ENCODE measurements at regions not wholly inside any gene's neighbourhood (a gene's known extent, or its start where the extent isn't known, plus 50 kb on each side); places are given as distances from the start of the nearest gene placed in this dataset.

DNA sequence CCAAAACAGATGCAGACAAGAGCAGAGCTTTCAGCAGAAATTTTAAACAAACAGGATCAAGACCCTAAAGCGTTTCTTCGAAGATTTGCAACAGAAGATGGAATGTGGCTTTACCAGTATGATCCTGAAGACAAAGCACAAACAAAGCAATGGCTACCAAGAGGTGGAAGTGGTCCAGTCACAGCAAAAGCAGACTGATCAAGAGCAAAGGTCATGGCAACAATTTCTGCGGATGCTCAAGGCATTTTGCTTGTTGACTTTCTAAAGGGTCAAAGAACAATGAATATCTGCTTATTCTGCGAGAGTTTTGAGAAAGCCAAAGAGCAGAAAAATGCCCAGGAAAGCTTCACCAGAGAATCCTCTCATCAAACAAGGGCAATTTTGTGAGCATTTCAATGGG lies 130.4 kb downstream of the MBL2 start:
- no peak for DNase-seq (ENCODE audit: low spot score)
- Mint-ChIP-seq H3K9me3 (no peaks in the 10 kb centered on the region), H3K27me3 (ENCODE audit: insufficient read depth) (no peaks in the 10 kb centered on the region), H3K36me3 (ENCODE audit: low read depth) (no peaks in the 10 kb centered on the region), H3K4me3 (no peak overlapping the region), H3K27ac (no peak overlapping the region), H3K4me1 (ENCODE audit: low read depth) (no peaks in the 10 kb centered on the region)
- intact Hi-C loops (cut with micrococcal nuclease): no loop called here

DNA sequence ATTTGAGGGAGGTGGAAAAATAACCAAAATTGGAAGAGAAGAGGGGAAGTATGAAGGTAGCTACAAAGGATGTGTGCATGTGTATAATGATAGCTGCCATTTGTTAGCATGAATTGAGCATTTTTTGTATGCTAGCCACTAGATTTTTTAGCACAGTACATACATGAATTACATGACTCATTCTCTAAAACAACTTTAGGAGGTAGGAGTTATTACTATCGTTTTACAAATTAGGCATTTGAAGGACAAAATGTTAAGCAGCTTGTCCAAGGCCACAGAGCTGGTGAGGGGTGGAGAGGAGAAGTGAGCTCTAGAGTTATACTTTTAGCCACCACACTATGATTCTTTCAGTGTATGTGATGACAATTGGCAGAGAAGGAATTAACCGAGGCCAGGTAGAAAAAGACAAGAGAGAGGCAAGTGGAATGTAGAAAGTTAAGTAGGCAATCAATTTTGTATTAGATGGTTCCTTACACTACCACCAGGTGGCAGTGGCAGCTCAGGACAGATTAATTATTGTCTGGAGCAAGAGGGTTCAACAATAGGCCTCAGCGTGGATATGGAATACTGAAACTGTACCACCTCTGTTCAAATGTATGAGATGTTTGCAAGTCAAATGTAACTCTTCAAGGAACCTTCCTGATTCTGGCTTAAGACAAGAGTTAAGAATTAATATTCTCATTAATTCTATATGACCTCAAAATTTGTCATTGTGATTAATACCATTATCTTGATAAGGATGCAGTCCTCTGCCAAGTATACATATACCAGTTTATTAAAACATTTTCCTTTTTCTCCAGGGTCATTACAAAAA lies 128.0 kb downstream of the MBL2 start:
- no peak overlapping the region for H3K27ac Mint-ChIP-seq
- intact Hi-C loops (cut with micrococcal nuclease): loop anchor here (1.0 kb wide), 2 partner anchors 85 to 136 kb away; no protein-coding TSS in a partner anchor
- H3K4me3 Mint-ChIP-seq: no peak overlapping the region
- DNase-seq (ENCODE audit: low spot score): no peak
- no peaks in the 10 kb centered on the region for H3K27me3 Mint-ChIP-seq (ENCODE audit: insufficient read depth)
- H3K9me3 Mint-ChIP-seq: no peaks in the 10 kb centered on the region
- H3K36me3 Mint-ChIP-seq (ENCODE audit: low read depth): no peaks in the 10 kb centered on the region
- no peaks in the 10 kb centered on the region for H3K4me1 Mint-ChIP-seq (ENCODE audit: low read depth)

DNA sequence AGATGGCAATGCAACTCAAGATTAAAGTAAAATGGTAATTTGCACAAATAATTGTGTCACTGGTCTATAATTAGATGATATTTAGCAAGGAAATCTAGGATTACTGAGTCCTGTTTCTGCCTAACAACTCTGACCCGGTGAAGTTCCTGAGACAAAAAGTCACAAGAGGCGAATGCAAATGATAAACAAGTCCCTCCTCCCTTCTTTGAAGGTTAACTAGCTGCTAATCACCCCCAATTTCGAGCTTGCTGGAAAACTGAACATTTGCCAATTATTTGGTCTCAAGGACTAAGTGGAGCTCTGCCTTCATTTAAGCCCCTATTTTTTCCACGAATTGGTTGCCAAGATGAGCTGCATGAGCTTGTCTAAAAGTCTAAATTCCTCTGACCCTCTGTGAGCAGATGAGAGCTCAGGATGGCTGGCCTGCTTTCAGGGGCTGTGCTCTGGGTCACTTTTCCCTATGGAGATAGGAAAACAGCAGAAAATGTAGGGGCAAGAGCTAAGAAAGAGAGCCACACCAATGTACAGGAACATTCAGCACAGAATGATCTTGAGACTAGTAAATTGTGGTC lies 127.3 kb downstream of the MBL2 start:
- intact Hi-C loops (cut with micrococcal nuclease): no loop called here
- H3K4me1 Mint-ChIP-seq (ENCODE audit: low read depth): no peaks in the 10 kb centered on the region

DNA sequence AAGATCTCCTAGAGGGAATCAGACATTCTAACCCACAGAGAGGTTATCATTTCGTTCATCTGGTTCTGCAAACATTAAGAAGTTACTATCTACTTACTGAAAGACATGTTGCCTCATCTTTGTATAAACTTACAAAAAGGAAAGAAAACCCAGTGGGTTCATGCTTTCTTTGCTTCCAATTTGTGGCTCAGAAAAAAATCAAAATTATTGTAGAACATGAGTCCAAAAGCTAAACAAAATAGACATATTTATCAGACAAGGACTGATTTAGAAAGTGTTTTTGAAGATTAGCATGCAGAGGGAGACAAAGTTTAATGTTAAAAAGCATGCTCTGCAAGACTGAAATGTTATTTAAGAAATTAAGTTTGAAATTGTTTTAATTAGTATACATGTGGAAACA lies 123.1 kb downstream of the MBL2 start:
- Mint-ChIP-seq H3K36me3 (ENCODE audit: low read depth) (no peaks in the 10 kb centered on the region), H3K27me3 (ENCODE audit: insufficient read depth) (no peaks in the 10 kb centered on the region), H3K9me3 (no peaks in the 10 kb centered on the region), H3K4me3 (no peak overlapping the region), H3K4me1 (ENCODE audit: low read depth) (no peaks in the 10 kb centered on the region), H3K27ac (no peak overlapping the region)
- no peak for DNase-seq (ENCODE audit: low spot score)
- intact Hi-C loops (cut with micrococcal nuclease): no loop called here

More for the DNA sequence above, 127.3 kb downstream of the MBL2 start:
- no peaks in the 10 kb centered on the region for H3K36me3 Mint-ChIP-seq (ENCODE audit: low read depth)
- H3K27ac Mint-ChIP-seq: no peak overlapping the region
- no peaks in the 10 kb centered on the region for H3K9me3 Mint-ChIP-seq
- no peak overlapping the region for H3K4me3 Mint-ChIP-seq
- no peak for DNase-seq (ENCODE audit: low spot score)
- no peaks in the 10 kb centered on the region for H3K27me3 Mint-ChIP-seq (ENCODE audit: insufficient read depth)

DNA sequence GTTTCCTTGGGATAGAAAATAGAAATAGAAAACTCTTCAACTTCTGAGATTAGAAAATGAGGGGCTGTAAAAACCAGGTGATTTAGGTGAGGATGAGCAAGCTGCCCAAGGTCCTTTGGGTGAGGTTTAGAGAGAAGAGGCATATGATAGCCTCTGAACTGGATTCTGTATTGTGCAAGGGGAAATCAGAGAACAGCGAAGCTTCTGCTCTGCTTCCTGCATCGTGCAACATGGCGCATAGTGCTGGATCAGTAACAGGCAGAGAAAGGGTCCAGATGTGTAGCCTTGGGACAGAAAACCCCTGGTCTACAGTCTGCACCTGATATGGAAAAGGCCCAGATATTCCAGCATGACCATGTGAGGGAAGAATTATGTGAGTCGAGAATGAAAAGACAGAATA lies 121.7 kb downstream of the MBL2 start:
- Mint-ChIP-seq H3K27ac (no peak overlapping the region), H3K27me3 (ENCODE audit: insufficient read depth) (no peaks in the 10 kb centered on the region), H3K36me3 (ENCODE audit: low read depth) (no peaks in the 10 kb centered on the region), H3K4me1 (ENCODE audit: low read depth) (no peaks in the 10 kb centered on the region), H3K9me3 (no peaks in the 10 kb centered on the region), H3K4me3 (no peak overlapping the region)
- intact Hi-C loops (cut with micrococcal nuclease): no loop called here
- DNase-seq (ENCODE audit: low spot score): no peak

DNA sequence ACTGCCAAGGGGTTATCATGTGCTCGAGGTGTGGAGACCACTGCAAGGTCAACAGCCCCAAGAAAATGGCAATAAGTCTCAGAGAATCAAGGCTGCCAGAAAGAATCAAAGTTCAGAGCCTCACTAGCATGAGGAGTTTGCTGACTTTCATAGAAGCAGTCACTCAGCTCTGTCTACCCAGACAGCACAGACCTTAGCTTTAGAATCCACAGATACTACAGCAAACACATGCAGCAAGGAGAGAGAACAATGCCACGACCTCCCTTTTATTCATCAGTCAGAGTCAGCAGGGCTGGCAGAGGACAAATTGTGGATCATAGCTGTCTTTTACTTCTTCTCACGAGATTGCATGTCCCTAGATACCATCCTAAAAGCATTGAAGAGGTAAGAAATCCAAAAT lies 121.3 kb downstream of the MBL2 start:
- H3K4me3 Mint-ChIP-seq: no peak overlapping the region
- no peaks in the 10 kb centered on the region for H3K27me3 Mint-ChIP-seq (ENCODE audit: insufficient read depth)
- intact Hi-C loops (cut with micrococcal nuclease): no loop called here
- no peak for DNase-seq (ENCODE audit: low spot score)
- H3K4me1 Mint-ChIP-seq (ENCODE audit: low read depth): no peaks in the 10 kb centered on the region
- H3K9me3 Mint-ChIP-seq: no peaks in the 10 kb centered on the region
- no peak overlapping the region for H3K27ac Mint-ChIP-seq
- no peaks in the 10 kb centered on the region for H3K36me3 Mint-ChIP-seq (ENCODE audit: low read depth)

DNA sequence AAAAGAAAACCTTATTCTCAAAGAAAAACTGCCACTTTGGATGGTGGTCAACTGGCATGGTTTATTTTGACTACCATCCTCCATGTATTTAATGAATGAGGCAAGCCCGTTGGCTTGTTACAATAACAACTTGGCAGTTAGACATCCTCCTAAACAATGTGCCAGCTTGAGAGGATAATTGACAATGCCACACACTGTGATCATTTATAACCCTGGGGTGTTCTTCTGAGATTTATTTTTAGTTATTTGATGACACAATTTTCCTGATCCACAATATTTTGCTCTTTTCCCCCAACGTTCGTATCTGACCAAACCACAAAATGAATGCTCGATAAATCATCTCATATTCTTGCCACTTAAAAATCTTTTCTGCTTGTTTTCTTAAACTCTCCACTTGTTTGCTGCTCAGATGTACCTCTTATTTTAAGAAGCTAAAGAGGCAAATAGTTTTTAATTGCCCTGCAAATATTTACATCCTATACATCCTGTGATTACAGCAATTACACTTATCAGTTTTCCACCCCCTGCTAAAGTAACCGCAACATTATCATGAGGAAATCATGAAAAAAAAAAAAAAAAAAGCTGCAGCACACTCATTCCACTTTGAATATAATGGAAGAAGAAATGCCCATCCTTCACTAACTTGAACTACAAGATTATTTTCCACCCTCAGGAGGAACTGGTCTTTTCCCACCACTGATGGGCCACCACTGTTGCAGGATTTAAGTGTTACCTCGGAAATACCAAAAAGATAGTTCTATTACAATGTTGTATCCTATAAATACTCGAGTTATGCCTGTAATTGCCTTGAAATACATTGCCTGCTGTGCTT lies 119.9 kb downstream of the MBL2 start:
- intact Hi-C loops (cut with micrococcal nuclease): no loop called here
- no peaks in the 10 kb centered on the region for H3K36me3 Mint-ChIP-seq (ENCODE audit: low read depth)
- H3K27me3 Mint-ChIP-seq (ENCODE audit: insufficient read depth): no peaks in the 10 kb centered on the region
- no peaks in the 10 kb centered on the region for H3K9me3 Mint-ChIP-seq
- H3K4me1 Mint-ChIP-seq (ENCODE audit: low read depth): no peaks in the 10 kb centered on the region
- DNase-seq (ENCODE audit: low spot score): no peak
- H3K4me3 Mint-ChIP-seq: no peak overlapping the region
- no peak overlapping the region for H3K27ac Mint-ChIP-seq

DNA sequence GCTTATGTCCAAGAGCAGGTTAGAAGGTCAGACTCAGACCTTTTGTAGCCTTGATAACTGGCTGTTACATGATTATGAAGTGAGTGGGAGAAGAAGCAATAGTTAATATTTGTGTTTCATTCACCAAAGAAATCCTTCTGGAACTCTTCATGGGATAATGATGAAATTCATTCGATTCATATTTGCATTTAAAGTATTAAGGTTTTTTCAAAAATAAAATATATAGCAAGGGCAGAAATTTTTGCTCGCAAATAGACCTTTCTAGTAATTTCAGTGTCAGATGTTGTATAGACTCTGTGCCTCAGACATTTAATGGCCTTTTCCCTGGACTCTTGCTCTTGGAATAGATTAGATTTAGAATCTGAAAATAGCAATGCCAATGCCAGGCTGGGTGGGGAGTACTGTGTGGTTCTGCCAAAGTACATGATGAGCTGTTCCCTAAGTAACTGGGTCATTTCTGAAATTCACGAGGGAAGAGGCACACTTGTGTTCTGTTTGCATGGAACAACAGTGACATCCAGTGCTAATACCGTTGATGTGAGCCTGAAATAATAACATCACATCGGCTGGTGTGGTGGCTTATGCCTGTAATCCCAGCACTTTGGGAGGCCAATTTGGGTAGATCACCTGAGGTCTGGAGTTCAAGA lies 119.2 kb downstream of the MBL2 start:
- no peaks in the 10 kb centered on the region for H3K36me3 Mint-ChIP-seq (ENCODE audit: low read depth)
- no peaks in the 10 kb centered on the region for H3K4me1 Mint-ChIP-seq (ENCODE audit: low read depth)
- DNase-seq (ENCODE audit: low spot score): no peak
- H3K27me3 Mint-ChIP-seq (ENCODE audit: insufficient read depth): no peaks in the 10 kb centered on the region
- intact Hi-C loops (cut with micrococcal nuclease): no loop called here
- no peak overlapping the region for H3K4me3 Mint-ChIP-seq
- H3K27ac Mint-ChIP-seq: no peak overlapping the region
- no peaks in the 10 kb centered on the region for H3K9me3 Mint-ChIP-seq

DNA sequence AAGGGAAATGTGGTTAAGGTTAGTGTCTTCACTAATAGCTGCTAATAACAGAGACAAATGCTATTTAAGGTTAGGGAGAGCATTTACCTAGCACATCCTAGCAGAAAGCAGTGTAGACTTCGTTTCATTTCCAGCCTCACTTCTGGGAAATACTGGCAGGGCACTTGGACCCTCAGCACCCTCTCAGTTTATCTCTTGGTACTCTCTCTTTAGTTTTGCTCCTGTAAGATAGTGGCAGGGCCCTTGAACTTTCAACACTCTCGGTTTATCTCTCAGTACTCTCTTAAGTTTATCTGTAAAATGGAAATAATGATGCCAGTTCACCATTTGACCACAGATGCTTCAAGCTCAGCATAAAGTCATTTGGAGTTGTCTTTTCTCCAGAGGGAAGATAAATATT lies 118.4 kb downstream of the MBL2 start:
- H3K27me3 Mint-ChIP-seq (ENCODE audit: insufficient read depth): no peaks in the 10 kb centered on the region
- intact Hi-C loops (cut with micrococcal nuclease): no loop called here
- H3K27ac Mint-ChIP-seq: no peak overlapping the region
- no peak overlapping the region for H3K4me3 Mint-ChIP-seq
- no peaks in the 10 kb centered on the region for H3K4me1 Mint-ChIP-seq (ENCODE audit: low read depth)
- peaks cover 3% of the 10 kb centered on the region for H3K9me3 Mint-ChIP-seq
- H3K36me3 Mint-ChIP-seq (ENCODE audit: low read depth): no peaks in the 10 kb centered on the region
- no peak for DNase-seq (ENCODE audit: low spot score)

DNA sequence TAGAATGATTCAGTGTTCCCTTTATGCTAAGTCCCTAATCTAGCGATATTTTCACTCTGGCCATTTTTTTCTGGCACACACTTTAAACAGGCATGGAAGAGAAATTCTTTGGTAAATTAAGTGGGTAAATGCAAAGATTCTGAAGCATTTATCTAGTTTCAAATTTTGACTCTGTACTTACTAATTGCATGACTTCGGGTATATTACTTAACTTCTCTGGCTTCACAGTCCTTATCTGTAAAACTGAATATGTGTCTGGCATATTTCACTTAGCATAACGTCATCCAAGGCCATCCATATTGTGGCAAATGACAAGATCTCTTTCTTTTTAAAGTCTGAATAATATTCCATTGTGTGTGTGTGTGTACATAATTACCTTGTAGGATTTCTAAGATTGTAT lies 114.5 kb downstream of the MBL2 start:
- no peaks in the 10 kb centered on the region for H3K36me3 Mint-ChIP-seq (ENCODE audit: low read depth)
- intact Hi-C loops (cut with micrococcal nuclease): no loop called here
- H3K4me3 Mint-ChIP-seq: no peak overlapping the region
- H3K4me1 Mint-ChIP-seq (ENCODE audit: low read depth): no peaks in the 10 kb centered on the region
- DNase-seq (ENCODE audit: low spot score): no peak
- no peak overlapping the region for H3K27ac Mint-ChIP-seq
- peaks cover 3% of the 10 kb centered on the region for H3K9me3 Mint-ChIP-seq
- H3K27me3 Mint-ChIP-seq (ENCODE audit: insufficient read depth): no peaks in the 10 kb centered on the region

DNA sequence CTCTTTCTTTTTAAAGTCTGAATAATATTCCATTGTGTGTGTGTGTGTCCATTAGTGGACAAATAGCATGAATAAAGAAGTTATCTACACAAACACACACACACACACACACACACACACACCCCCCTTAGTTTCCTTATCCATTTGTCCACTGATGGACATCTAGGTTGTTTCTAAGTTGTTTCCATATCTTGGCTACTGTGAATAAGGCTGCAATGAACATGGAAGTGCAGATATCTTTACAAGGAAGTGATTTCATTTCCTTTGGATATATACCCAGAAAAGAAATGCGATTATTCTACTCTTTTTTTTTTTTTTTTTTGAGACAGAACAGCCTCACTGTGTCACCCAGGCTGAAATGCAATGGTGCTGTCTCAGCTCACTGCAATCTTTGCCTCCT lies 113.5 kb downstream of the MBL2 start:
- no peaks in the 10 kb centered on the region for H3K27me3 Mint-ChIP-seq (ENCODE audit: insufficient read depth)
- intact Hi-C loops (cut with micrococcal nuclease): no loop called here
- peaks cover 3% of the 10 kb centered on the region for H3K9me3 Mint-ChIP-seq
- H3K4me3 Mint-ChIP-seq: no peak overlapping the region
- DNase-seq (ENCODE audit: low spot score): no peak
- no peaks in the 10 kb centered on the region for H3K4me1 Mint-ChIP-seq (ENCODE audit: low read depth)
- H3K36me3 Mint-ChIP-seq (ENCODE audit: low read depth): no peaks in the 10 kb centered on the region
- no peak overlapping the region for H3K27ac Mint-ChIP-seq

DNA sequence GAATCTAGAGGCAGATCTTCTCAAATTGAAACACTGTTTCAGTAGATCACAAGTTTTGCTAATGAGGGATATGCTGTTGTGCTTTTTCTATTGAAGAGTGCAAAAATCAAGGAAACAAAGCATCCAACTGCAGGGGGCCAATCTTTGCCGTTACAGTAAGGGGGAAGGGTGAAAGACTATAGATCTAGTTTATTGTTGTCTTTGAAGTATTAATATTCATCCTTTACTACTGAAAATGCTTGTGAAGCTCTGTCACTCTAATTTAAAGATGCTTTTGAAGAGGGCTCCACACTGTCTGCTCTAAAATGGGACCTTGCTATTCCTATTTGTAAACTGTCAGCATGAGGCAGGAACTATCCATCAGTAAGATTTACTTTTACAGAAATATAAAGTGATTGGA lies 110.3 kb downstream of the MBL2 start:
- Mint-ChIP-seq H3K4me3 (no peak overlapping the region), H3K4me1 (ENCODE audit: low read depth) (no peaks in the 10 kb centered on the region), H3K36me3 (ENCODE audit: low read depth) (no peaks in the 10 kb centered on the region), H3K27ac (no peak overlapping the region), H3K27me3 (ENCODE audit: insufficient read depth) (no peaks in the 10 kb centered on the region), H3K9me3 (peaks cover 17% of the 10 kb centered on the region)
- intact Hi-C loops (cut with micrococcal nuclease): no loop called here
- no peak for DNase-seq (ENCODE audit: low spot score)

DNA sequence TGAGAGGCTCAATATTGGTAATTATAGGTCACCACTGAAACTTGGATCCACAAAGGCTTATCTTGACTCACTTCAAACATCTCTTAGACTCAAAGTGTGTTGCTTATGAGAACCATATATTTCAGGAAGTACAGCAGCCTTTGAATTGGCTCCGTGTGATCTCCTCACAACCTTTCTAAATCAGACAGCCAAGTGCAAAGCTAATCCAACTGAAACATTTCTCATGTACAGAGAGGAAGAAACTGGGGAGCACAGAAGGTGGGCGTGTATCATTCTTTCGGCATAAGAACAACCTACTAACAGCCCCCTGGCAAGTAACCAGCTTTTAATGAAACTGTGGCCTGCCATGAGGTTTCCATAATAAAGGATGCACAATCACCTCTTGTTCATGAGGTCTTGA lies 109.4 kb downstream of the MBL2 start:
- Mint-ChIP-seq H3K9me3 (peaks cover 17% of the 10 kb centered on the region), H3K4me3 (no peak overlapping the region), H3K4me1 (ENCODE audit: low read depth) (no peaks in the 10 kb centered on the region), H3K27ac (no peak overlapping the region), H3K36me3 (ENCODE audit: low read depth) (no peaks in the 10 kb centered on the region), H3K27me3 (ENCODE audit: insufficient read depth) (no peaks in the 10 kb centered on the region)
- no peak for DNase-seq (ENCODE audit: low spot score)
- intact Hi-C loops (cut with micrococcal nuclease): no loop called here
